Fibroblast of lung (primary cell): ENCODE measurements at regions not wholly inside any gene's neighbourhood (a gene's known extent, or its start where the extent isn't known, plus 50 kb on each side); places are given as distances from the start of the nearest gene placed in this dataset.

Experiments
- CTCF ChIP-seq, 2 donors: IDR thresholded peaks in 1 of 2; conservative IDR thresholded peaks in 1 of 2; 1 replicate in 1 of 2; 2 replicates in 1 of 2; pipeline ENCODE4 v1.5.1; 2011 to 2012; ENCODE audit warnings: low read length in 2 of 2, control low read depth in 1 of 2, inconsistent platforms in 1 of 2, low read depth in 1 of 2, mild to moderate bottlenecking in 1 of 2
- EZH2 ChIP-seq: IDR thresholded peaks from 2 replicates; pipeline ENCODE4 v1.5.1; 2012; ENCODE audit warnings: low read length, control low read depth, mild to moderate bottlenecking; ENCODE audit errors: missing control alignments

- TF ChIP-seq CTCF (conservative IDR thresholded peaks at IDR 0.05 in 1 of 2, IDR thresholded peaks at IDR 0.05 in 1 of 2; ENCODE audit: low read depth in 1 of 2, low read length in 2 of 2) (no peak), EZH2 (no peak)
Observed at GRCh38 chr10:58072634-58073033, 195.1 kb downstream of the IPMK start.
